Gastroesophageal sphincter (tissue), 3 donors: ENCODE measurements at regions not wholly inside any gene's neighbourhood (a gene's known extent, or its start where the extent isn't known, plus 50 kb on each side); places are given as distances from the start of the nearest gene placed in this dataset.

ENCODE experiments used
- EP300 ChIP-seq: sonication (generic); formaldehyde crosslinking; IDR thresholded peaks from one replicate; pipeline ENCODE4 v1.6.1; 2017; ENCODE audit warnings: antibody characterized with exemption, mild to moderate bottlenecking
- POLR2A ChIP-seq, 2 donors: fragments of 450-650 bp; IDR thresholded peaks; one replicate each; pipeline ENCODE4 v1.6.1; 2017; ENCODE audit warnings: antibody characterized with exemption in 2 of 2, mild to moderate bottlenecking in 2 of 2, moderate library complexity in 1 of 2
- POLR2AphosphoS5 ChIP-seq: sonication (generic); formaldehyde crosslinking; IDR thresholded peaks from one replicate; pipeline ENCODE4 v1.6.1; 2017; ENCODE audit warnings: antibody characterized with exemption
- TF ChIP-seq, protein P1 (sequence below), 4 experiments: fragments of 200-600 bp in 2 of 4; fragments of 450-650 bp in 2 of 4; sonication (generic) in 1 of 4; IDR thresholded peaks; one replicate each; pipeline ENCODE4 v1.5.1; 2017 to 2019; ENCODE audit warnings: antibody characterized with exemption in 4 of 4, mild to moderate bottlenecking in 2 of 4, moderate library complexity in 2 of 4

DNA sequence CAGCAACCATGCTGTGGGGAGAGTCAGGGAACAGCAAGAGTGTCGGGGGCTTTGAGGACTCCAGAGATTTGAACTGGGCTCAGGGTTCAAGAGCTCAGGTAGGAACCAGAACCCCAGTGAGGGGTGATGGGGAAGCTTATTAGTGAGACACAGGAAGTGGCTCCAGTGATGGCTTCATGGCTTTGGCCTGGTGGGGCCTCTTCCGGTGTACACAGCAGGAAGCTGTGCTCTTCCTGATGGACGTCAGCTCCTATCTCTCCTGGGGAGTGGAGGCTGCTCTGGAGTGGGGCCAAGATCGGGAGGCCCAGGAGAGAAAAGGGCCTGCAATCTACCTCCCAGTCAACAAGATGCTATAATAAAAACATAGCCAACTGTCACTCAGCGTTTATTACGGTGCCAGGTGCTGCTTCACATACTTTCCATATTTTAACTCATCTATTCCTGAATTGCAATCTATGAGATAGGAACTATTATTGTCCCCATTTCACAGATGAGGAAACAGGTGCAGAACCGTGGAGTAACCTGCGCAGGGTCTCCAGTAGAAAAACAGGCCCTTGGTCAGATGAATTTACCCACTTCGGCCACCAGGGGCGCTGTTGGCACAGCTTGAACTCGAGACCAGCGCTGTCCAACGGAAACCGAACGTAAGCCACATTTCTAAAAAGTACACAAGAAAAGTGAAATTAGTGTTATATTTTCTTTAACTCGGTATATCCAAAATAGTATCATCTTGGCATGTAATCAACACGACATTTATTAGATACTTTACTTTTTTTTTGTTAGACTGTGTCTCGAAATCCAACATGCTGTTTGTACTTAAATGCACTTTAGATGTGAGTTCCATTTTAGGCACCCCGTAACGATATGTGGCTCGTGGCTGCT, 63.6 kb upstream of the DLK1 start:
- TF ChIP-seq, protein P1, sequence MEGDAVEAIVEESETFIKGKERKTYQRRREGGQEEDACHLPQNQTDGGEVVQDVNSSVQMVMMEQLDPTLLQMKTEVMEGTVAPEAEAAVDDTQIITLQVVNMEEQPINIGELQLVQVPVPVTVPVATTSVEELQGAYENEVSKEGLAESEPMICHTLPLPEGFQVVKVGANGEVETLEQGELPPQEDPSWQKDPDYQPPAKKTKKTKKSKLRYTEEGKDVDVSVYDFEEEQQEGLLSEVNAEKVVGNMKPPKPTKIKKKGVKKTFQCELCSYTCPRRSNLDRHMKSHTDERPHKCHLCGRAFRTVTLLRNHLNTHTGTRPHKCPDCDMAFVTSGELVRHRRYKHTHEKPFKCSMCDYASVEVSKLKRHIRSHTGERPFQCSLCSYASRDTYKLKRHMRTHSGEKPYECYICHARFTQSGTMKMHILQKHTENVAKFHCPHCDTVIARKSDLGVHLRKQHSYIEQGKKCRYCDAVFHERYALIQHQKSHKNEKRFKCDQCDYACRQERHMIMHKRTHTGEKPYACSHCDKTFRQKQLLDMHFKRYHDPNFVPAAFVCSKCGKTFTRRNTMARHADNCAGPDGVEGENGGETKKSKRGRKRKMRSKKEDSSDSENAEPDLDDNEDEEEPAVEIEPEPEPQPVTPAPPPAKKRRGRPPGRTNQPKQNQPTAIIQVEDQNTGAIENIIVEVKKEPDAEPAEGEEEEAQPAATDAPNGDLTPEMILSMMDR (IDR thresholded peaks at IDR 0.05), result peak in 3 of 4 experiments; percentile 75 to 86 (median 86)
- no peak for TF ChIP-seq POLR2AphosphoS5
- no peak for TF ChIP-seq POLR2A (IDR thresholded peaks at IDR 0.05)
- no peak for TF ChIP-seq EP300
